ENCODE measurements at regions not wholly inside any gene's neighbourhood (a gene's known extent, or its start where the extent isn't known, plus 50 kb on each side); places are given as distances from the start of the nearest gene placed in this dataset.

- ChIA-PET CTCF (no interaction called here), POLR2A (ENCODE audit: low non-redundant PET) (no interaction called here)
- no TSS peak for BruUV-seq (replicated peaks)
- Histone ChIP-seq H3K9me3 (ENCODE audit: low read depth, low read length, poor library complexity, severe bottlenecking) (no peaks in the 10 kb centered on the region), H3K4me1 (ENCODE audit: insufficient read depth, low read length, poor library complexity, severe bottlenecking) (peaks cover 6% of the 10 kb centered on the region), H3K36me3 (ENCODE audit: insufficient read depth, low read length, poor library complexity, severe bottlenecking) (no peaks in the 10 kb centered on the region), H3K27ac (ENCODE audit: low read depth, low read length, poor library complexity, severe bottlenecking) (no peak overlapping the region), H3K4me3 (ENCODE audit: low read depth, low read length, poor library complexity, severe bottlenecking) (no peak overlapping the region), H3K27me3 (replicated peaks; ENCODE audit: insufficient read depth, low read depth, low read length, poor library complexity) (no peaks in the 10 kb centered on the region)
- intact Hi-C loops (cut with micrococcal nuclease; ENCODE audit: unreplicated experiment) = no loop called here
- TF ChIP-seq CTCF (conservative IDR thresholded peaks at IDR 0.05; ENCODE audit: low read depth, low read length) (no peak), EZH2 (IDR thresholded peaks at IDR 0.05; ENCODE audit: borderline replicate concordance, low read depth, low read length, poor library complexity, severe bottlenecking) (no peak)
- no peak for DNase-seq (ENCODE audit: low spot score)
These were observed 266.6 kb upstream of the TBL1XR1 start for GRCh38 chr3:177463863-177464262.

- Histone ChIP-seq H3K9me3 (ENCODE audit: low read depth, low read length, poor library complexity, severe bottlenecking) (no peaks in the 10 kb centered on the region), H3K27me3 (replicated peaks; ENCODE audit: insufficient read depth, low read depth, low read length, poor library complexity) (no peaks in the 10 kb centered on the region), H3K4me3 (ENCODE audit: low read depth, low read length, poor library complexity, severe bottlenecking) (no peak overlapping the region), H3K36me3 (ENCODE audit: insufficient read depth, low read length, poor library complexity, severe bottlenecking) (no peaks in the 10 kb centered on the region), H3K4me1 (ENCODE audit: insufficient read depth, low read length, poor library complexity, severe bottlenecking) (peaks cover 6% of the 10 kb centered on the region), H3K27ac (ENCODE audit: low read depth, low read length, poor library complexity, severe bottlenecking) (no peak overlapping the region)
- intact Hi-C loops (cut with micrococcal nuclease; ENCODE audit: unreplicated experiment) = no loop called here
- ChIA-PET POLR2A (ENCODE audit: low non-redundant PET) (no interaction called here), CTCF (no interaction called here)
- no peak for TF ChIP-seq CTCF (conservative IDR thresholded peaks at IDR 0.05; ENCODE audit: low read depth, low read length)
- no peak for TF ChIP-seq EZH2 (IDR thresholded peaks at IDR 0.05; ENCODE audit: borderline replicate concordance, low read depth, low read length, poor library complexity, severe bottlenecking)
- BruUV-seq (replicated peaks) = no TSS peak
- no peak for DNase-seq (ENCODE audit: low spot score)
These were observed 267.3 kb upstream of the TBL1XR1 start for GRCh38 chr3:177464392-177465256.

GRCh38 chr3:177465257-177465642, 268.0 kb upstream of the TBL1XR1 start:
- intact Hi-C loops (cut with micrococcal nuclease; ENCODE audit: unreplicated experiment) = no loop called here
- peaks cover 6% of the 10 kb centered on the region for H3K4me1 ChIP-seq (ENCODE audit: insufficient read depth, low read length, poor library complexity, severe bottlenecking)
- no peaks in the 10 kb centered on the region for H3K36me3 ChIP-seq (ENCODE audit: insufficient read depth, low read length, poor library complexity, severe bottlenecking)
- ChIA-PET POLR2A (ENCODE audit: low non-redundant PET) (no interaction called here), CTCF (no interaction called here)
- BruUV-seq (replicated peaks) = no TSS peak
- no peak for DNase-seq (ENCODE audit: low spot score)
- no peaks in the 10 kb centered on the region for H3K27me3 ChIP-seq (replicated peaks; ENCODE audit: insufficient read depth, low read depth, low read length, poor library complexity)
- no peak overlapping the region for H3K27ac ChIP-seq (ENCODE audit: low read depth, low read length, poor library complexity, severe bottlenecking)
- no peak overlapping the region for H3K4me3 ChIP-seq (ENCODE audit: low read depth, low read length, poor library complexity, severe bottlenecking)
- no peaks in the 10 kb centered on the region for H3K9me3 ChIP-seq (ENCODE audit: low read depth, low read length, poor library complexity, severe bottlenecking)
- TF ChIP-seq EZH2 (IDR thresholded peaks at IDR 0.05; ENCODE audit: borderline replicate concordance, low read depth, low read length, poor library complexity, severe bottlenecking) = no peak
- TF ChIP-seq CTCF (conservative IDR thresholded peaks at IDR 0.05; ENCODE audit: low read depth, low read length) = no peak

Measured in A673 (cell line).